Suprapubic skin (tissue), 3 donors: ENCODE measurements at regions not wholly inside any gene's neighbourhood (a gene's known extent, or its start where the extent isn't known, plus 50 kb on each side); places are given as distances from the start of the nearest gene placed in this dataset.

Experiments used
- CTCF ChIP-seq, 2 donors: fragments of 200-600 bp in 1 of 2; fragments of 450-650 bp in 1 of 2; sonication (generic) in 1 of 2; IDR thresholded peaks; one replicate each; pipeline ENCODE4 v1.5.1; 2016 to 2019; ENCODE audit warnings: antibody characterized with exemption in 2 of 2, mild to moderate bottlenecking in 1 of 2, moderate library complexity in 1 of 2
- EP300 ChIP-seq: sonication (generic); formaldehyde crosslinking; IDR thresholded peaks from one replicate; pipeline ENCODE4 v1.6.1; 2017; ENCODE audit warnings: antibody characterized with exemption
- POLR2A ChIP-seq, 2 donors: fragments of 450-650 bp; IDR thresholded peaks; one replicate each; pipeline ENCODE4 v1.6.1; 2017; ENCODE audit warnings: antibody characterized with exemption in 2 of 2, mild to moderate bottlenecking in 2 of 2, moderate library complexity in 2 of 2

DNA sequence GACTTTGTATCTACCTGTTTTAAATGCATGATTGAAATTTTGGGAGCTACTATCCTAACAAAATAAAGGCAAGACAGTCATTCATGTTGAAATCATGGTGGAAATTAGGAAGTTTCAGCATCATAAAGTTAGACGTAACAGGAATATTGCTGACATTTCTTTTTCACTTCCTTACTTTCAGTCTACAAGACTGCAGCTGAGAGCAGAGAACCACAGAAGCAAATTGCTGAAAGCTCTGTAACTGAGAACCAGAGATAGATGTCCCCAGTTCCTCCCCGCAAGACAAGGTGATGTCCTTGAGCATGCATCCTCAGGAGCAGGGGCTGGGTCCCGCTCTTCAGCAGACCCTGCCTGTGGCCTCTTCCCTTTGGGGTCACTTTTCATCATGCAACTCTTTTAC lies 466.3 kb upstream of the POM121L12 start:
- no peak for TF ChIP-seq CTCF (IDR thresholded peaks at IDR 0.05)
- TF ChIP-seq POLR2A (IDR thresholded peaks at IDR 0.05): no peak
- no peak for TF ChIP-seq EP300
